ENCODE measurements at regions not wholly inside any gene's neighbourhood (a gene's known extent, or its start where the extent isn't known, plus 50 kb on each side); places are given as distances from the start of the nearest gene placed in this dataset.

DNA sequence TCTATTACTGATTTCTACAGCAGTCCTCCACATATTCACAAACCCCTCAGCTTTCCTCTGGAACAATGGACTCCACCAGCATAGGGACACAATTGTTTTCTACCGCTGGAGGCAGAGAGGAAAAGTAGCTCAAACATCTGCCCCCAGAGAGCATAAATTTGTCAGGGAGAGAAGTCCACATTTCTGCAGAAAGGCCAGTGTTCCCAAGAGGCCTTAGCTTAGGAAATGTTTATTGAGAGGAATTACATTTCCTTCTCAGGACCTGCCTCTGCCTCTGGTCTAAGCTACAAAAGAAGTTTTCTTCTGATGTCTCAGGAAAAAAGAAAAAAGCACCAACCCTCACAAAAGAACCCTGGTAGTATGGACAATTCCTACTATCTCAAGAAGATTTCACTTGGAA is 217.8 kb upstream of the BMP4 start:
- DNase-seq (ENCODE audit: low read depth in 2 of 2): no peak

- peak; percentile 6 to 11 for DNase-seq (ENCODE audit: low read depth in 2 of 2)
Measured at GRCh38 chr14:54175298-54175942, 218.8 kb upstream of the BMP4 start.

DNA sequence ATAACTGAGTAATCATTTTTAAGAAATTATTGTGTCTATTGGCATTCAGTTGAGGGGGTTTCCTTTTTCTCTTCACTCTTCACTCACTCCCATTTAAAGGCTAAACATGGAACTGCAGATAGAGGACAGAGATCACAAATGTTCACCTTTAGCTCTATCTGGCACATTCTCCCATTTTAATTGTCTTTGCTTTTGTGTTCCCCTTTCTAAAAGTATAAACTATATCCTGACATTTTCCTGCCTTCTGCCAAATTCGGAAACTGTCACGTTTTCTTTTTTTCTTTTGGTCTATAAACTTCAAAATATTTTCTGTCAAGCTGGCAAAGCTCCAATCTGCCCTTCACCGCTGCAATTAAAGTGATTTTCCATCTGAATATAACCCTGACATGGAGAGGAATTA is 219.8 kb upstream of the CDKN3 start:
- DNase-seq (ENCODE audit: low read depth in 2 of 2): no peak

GRCh38 chr14:54177641-54178621 is 218.9 kb upstream of the CDKN3 start:
- no peak for DNase-seq (ENCODE audit: low read depth in 2 of 2)

DNA sequence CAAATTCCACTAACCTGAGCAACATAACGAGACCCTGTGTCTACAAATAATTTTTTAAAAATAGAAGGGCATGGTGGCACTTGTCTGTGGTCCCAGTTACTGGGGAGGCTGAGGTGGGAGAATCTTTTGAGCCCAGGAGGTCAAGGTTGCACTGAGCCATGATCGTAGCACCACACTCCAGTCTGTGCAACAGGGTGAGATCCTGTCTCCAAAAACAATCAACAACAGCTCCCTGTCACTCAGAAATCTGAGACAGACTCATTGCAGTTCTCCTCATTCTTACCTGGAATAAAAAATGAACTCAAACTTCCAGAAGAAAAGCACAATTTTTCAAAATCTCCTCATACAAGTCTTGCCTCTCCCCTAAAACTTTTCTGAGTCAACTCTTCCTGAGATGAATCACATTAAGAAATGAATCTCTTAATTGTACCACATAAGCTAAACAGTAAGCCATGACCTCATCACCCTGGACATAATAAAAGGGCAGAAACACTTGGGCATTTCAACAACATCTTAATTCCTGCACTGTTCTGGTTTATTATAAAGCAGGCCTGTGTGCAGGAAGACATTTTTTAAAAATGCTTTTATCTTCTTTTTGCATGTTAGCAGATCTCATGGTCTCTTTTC is 214.3 kb upstream of the CDKN3 start:
- DNase-seq (ENCODE audit: low read depth in 2 of 2): no peak

- DNase-seq (ENCODE audit: low read depth in 2 of 2): no peak
Measured at GRCh38 chr14:54186821-54187763, 209.7 kb upstream of the CDKN3 start.

DNA sequence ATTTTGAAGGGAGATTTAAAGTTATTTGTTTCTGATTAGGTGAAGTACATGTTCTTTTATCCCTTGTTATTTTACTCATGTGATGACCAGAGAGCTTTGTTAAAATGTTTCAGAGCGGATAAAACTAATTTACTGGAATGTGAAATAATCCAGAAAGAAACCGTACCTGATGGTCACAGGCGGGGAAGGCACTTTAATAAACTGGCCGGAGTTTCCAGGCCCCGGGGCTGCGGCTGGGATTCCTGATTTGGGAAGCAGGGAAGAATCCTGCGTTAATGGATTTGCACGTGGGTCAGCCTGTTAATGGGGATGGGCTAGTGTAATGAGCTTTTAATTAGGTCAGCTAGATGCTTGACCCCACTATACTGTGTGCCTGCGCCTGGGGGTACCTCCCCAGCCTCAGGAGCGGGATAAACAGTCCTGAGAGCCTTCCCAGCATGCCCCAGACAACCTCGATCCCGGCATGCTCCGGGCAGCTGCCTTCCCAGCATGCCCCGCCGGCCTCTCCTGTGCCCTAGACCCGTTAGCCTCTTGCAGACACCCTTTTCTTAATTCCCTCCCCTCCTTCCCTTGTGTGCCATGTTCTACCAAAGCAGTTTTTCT is 208.6 kb upstream of the CDKN3 start:
- no peak for DNase-seq (ENCODE audit: low read depth in 2 of 2)

GRCh38 chr14:54189333-54189732 is 207.5 kb upstream of the CDKN3 start:
- DNase-seq (ENCODE audit: low read depth in 2 of 2): no peak

DNA sequence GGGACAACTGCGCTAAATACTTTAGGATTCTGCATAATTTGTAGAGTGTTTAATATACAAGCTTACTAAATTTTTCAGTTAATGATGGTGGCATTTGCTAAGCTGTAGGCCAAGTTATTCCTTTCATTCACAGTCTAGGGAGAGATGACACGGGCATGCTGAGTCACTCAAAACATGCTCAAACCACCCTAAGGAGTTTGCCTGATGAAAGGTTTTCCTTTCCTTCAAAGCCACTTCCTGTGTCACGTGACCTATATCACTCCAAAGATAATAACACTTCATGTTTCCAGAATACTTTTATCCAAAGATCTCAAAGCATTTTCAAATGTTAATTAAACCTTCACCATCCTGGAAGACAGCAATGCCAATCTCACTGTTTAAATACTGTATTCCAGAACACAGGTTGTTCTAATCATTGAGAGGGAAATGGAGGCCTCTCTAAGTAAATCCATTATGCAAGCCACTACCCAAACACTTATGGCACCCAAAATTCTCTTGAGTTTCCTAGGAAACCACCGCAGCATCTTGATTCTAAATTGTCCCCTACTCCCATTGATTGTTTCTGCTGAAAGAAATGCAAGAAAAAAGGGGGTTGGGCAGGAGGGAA is 207.0 kb upstream of the CDKN3 start:
- no peak for DNase-seq (ENCODE audit: low read depth in 2 of 2)

DNA sequence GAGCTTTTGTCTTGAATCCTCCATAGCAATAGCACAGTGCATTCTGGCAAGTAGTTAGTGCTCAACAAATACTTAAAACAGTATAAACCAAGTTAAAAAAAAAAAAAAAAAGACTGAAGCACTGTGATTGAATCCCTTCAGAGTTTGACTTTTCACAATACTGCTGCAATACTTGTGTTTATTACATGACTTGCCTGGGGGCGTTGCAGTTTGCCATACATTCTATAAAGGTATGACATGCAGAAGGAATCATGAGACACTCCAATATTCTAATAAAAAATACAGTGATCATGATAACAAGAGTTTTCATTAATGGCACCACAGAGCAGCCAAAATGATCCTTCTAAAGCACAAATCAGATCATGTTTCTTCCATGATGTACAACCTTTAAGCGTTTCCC is 205.0 kb upstream of the CDKN3 start:
- no peak for DNase-seq (ENCODE audit: low read depth in 2 of 2)

DNA sequence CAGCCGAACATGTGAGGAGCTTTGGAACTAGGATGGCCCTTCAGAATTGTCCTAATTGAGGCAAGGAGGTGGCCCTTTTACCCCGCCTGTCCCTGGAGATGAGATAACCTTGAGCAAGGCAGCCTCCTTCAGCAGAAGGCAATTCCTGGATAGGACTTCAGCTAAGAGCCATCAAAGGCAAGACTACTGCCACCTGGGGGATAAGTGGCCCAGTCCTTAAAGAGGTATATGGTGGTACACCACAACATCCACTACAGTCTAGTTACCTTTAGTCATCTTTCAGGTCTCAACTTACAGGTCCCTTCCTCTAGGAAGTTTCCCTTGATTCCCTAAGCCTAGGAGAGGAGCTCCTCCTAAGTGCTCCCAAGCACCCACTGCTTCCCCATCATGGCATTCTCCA is 204.2 kb upstream of the CDKN3 start:
- no peak for DNase-seq (ENCODE audit: low read depth in 2 of 2)

DNA sequence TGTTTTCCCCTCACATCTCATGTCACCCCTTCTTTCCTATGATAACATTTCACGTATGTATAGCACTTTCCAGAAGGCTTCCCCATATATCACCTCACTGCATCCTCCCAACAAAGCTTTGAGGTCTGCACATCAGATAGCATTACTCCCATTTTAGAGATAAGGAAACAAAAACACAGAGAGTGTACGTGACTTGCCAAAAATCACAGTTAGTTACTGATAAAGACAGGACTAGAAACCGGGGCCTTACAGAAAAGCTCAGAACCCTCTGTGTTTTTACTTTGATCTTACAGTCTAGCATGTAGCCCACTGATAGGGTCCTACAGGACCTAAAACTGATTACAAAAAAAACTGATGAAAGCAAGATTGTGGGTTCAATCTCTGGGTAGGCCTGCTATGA is 202.9 kb upstream of the CDKN3 start:
- no peak for DNase-seq (ENCODE audit: low read depth in 2 of 2)

DNA sequence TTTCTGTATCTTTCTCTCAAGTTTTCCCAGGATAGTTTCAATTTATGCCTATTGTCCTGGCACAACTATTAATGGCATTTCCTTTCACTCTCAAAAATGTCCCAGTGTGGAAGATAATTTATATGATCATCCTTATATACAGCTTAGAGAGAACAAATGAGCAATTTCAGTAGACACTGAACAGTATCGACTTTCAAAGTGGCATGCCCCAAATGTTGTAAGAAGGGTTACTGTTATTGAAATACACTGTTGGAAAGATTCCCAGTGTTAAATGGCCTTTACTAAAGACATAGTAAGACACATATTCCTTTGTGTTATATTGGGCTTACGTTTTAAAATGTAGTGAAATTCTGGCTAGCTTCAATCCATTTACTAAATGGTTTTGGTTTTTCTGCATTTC is 202.3 kb upstream of the CDKN3 start:
- DNase-seq (ENCODE audit: low read depth in 2 of 2): no peak

DNA sequence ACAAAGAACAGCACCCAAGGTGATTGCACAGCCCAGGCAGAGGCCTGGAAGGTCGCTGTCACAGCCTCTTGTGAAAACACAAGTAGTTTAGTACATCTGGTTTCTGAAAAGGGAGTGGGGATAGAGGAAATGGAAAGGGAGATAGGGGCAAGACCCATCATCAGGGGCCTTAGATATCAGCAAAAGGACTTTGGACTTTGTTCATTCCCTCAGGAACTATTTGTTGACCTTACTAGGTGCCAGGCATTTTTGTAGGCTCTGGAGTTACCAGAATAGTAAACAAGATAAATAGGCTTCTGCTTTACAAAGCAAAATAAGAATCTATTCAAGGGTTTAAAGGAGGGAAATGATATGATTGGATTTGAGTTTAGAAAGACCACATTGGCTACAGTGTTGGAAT is 199.4 kb upstream of the CDKN3 start:
- DNase-seq (ENCODE audit: low read depth in 2 of 2): no peak

DNA sequence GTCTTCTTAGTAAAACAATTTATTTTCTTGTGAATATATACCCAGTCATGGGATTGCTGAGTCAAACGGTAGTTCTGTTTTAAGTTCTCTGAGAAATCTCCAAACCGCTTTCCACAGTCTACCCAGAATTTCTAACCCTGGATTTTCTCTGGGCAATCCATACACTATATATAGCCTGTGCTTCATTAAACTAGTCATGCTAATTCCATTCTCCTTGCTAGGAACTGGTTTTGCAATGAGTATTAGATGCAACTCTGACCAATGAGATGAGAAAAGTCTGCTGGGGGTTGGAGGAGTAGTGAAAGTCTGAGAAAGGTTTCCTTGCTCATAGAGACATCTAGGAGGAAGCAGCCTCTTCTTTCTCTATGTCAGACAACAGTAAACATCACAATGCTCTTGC is 196.1 kb upstream of the CDKN3 start:
- no peak for DNase-seq (ENCODE audit: low read depth in 2 of 2)

- no peak for DNase-seq (ENCODE audit: low read depth in 2 of 2)
Measured at GRCh38 chr14:54202288-54202687, 194.5 kb upstream of the CDKN3 start.

DNA sequence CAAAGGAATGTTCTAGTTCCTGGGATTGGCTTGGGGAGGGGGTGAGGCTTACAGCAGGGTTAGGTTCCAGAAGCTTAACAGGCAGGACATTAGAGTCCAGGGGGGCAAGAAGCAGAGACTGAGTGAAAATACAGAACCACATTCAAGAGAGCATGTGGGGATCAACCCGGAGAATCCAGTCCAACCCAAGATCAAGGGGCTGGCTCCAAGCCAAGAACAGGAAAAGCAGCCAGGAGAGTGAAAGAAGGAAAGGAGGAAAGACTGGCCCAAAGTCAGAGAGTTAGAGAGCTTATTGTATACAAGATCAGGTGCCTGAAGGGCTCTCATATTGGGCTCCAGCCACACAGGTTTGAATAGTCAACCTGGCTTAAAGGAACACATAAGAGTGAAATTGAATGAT is 190.3 kb upstream of the CDKN3 start:
- no peak for DNase-seq (ENCODE audit: low read depth in 2 of 2)

DNA sequence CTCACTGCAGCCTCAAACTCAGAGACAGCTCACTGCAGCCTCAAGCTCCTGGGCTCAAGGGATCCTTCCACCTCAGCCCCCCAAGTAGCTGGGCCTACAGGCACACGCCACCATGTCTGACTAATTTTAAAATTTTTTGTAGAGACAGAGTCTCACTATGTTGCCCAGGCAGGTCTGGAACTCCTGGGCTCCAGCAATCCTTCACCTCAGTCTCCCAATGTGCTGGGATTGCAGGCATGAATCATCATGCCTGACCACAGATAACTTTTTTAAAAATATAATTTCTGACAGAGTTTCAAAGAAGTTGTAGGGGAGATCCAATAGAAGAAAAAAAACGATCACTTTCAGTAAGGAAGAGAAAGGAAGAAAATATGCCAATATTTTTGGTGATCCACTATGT is 189.7 kb upstream of the CDKN3 start:
- DNase-seq (ENCODE audit: low read depth in 2 of 2): no peak

DNA sequence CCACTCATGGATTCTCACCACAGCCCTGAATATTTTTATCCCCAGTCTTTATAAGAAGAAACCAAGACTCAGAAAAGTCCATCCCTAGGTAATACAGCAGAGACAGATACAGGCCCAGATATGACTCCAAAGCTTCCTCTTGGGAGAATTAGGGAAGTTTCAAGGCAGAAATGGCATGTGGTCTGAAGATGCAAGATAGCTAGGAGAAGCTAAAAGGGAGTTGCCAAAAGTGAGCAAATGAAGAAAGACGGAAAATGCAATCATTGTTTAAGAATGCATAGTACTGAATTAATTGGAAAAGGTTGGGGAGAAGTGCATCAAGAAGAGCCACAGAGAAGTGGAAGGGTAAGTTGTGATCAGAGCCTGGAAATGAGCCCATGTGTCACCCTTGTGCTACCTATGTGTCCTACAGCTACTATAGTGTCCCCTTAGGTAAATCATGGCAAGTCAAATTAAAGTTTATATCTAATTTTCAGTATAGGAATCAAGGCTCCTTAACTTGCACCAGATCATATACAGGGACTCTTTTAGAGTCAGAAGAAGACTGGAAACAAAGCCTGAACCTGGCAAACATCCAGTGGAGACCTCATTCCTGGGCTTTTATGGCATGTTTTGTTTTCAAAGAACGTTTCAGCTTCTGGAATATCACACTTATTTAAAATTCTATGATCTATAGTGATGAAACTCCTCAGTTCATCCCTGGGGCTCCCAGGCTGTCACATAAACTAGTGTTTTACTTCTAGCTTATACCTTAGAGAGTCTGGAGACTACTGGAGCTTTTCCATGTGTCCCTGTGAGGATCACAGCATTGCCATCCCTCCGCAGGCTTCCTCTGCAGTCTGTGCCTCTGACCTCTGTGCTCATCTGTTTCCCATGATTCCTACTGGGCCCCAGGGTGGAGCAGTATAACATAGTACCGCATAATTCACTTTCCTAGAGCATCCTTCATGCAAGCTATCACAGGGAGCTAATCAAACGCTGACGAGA is 189.0 kb upstream of the CDKN3 start:
- no peak for DNase-seq (ENCODE audit: low read depth in 2 of 2)

- DNase-seq (ENCODE audit: low read depth in 2 of 2): no peak
Measured at GRCh38 chr14:54208751-54209150, 188.1 kb upstream of the CDKN3 start.

All from stimulated activated CD4-positive, alpha-beta T cell treated with anti-CD3 and anti-CD28 coated beads, Interleukin-1b, Interleukin-23, amount 100 ng/mL, for 4 hours (primary cell).